B cell (primary cell): ENCODE measurements at regions not wholly inside any gene's neighbourhood (a gene's known extent, or its start where the extent isn't known, plus 50 kb on each side); places are given as distances from the start of the nearest gene placed in this dataset.

Experiments
- ATAC-seq: fragments of 200-7000 bp; cut with Tn5 transposase; one replicate; pipeline ENCODE4 v1.10.0; 2021; ENCODE audit warnings: low read depth, mild to moderate bottlenecking, moderate number of reproducible peaks, moderate library complexity
- CTCF ChIA-PET: fragments of 350-600 bp; sonication (Branson Sonifier 250); formaldehyde crosslinking; loops from one replicate; lab custom pipeline; 2021; ENCODE audit warnings: antibody characterized with exemption, inconsistent platforms; lab: Charles Lee
- POLR2A ChIA-PET: fragments of 350-600 bp; sonication (Branson Sonifier 250); formaldehyde crosslinking; loops from one replicate; lab custom pipeline; 2021; ENCODE audit warnings: antibody characterized with exemption; lab: Charles Lee
- DNase-seq: peaks from one replicate; pipeline ENCODE4 v3.0.0; 2013
- H2AFZ ChIP-seq: 2 replicates; pipeline ENCODE4 v1.6.1; 2012; ENCODE audit warnings: mild to moderate bottlenecking, low read depth, low read length; ENCODE audit not compliant: insufficient read depth, poor library complexity, severe bottlenecking
- H3K27ac ChIP-seq, 2 donors: 1 replicate in 1 of 2; 2 replicates in 1 of 2; pipeline ENCODE4 v1.5.1; 2012 to 2013; ENCODE audit warnings: low read length in 2 of 2, mild to moderate bottlenecking in 2 of 2, moderate library complexity in 1 of 2
- H3K27me3 ChIP-seq, 4 experiments: fragments of 200-600 bp in 1 of 4; sonication (generic) in 1 of 4; replicated peaks in 1 of 4; 1 replicate in 2 of 4; 2 replicates in 2 of 4; pipeline versions ENCODE4 v1.6.1 to v1.7.0; 2013 to 2016; ENCODE audit warnings: low read length in 3 of 4, mild to moderate bottlenecking in 2 of 4, mixed read lengths in 1 of 4, moderate library complexity in 1 of 4; ENCODE audit not compliant: insufficient read depth in 4 of 4, control insufficient read depth in 3 of 4; ENCODE audit errors: control extremely low read depth in 1 of 4
- H3K36me3 ChIP-seq, 2 experiments: replicated peaks in 1 of 2; 1 replicate in 1 of 2; 2 replicates in 1 of 2; pipeline versions ENCODE4 v1.6.1 to v1.7.1; 2013; ENCODE audit warnings: low read length in 1 of 2; ENCODE audit not compliant: insufficient read depth in 2 of 2, control insufficient read depth in 1 of 2; ENCODE audit errors: control extremely low read depth in 1 of 2, extremely low read depth in 1 of 2
- H3K4me1 ChIP-seq, 2 donors: fragments of 200-600 bp in 1 of 2; sonication (generic) in 1 of 2; 1 replicate in 1 of 2; 2 replicates in 1 of 2; pipeline versions ENCODE4 v1.5.1 to v1.6.1; 2013 to 2017; ENCODE audit warnings: low read length in 2 of 2; ENCODE audit not compliant: control insufficient read depth in 2 of 2, insufficient read depth in 2 of 2
- H3K4me2 ChIP-seq: replicated peaks from 2 replicates; pipeline ENCODE3; 2012; ENCODE audit warnings: mild to moderate bottlenecking, low read depth, low read length; ENCODE audit not compliant: poor library complexity, severe bottlenecking
- H3K4me3 ChIP-seq, 5 experiments: fragments of 200-600 bp in 1 of 5; sonication (generic) in 1 of 5; 1 replicate in 3 of 5; 2 replicates in 2 of 5; pipeline versions ENCODE4 v1.5.1 to v1.7.0; 2011 to 2016; ENCODE audit warnings: low read length in 4 of 5, mild to moderate bottlenecking in 4 of 5, low read depth in 2 of 5, control low read depth in 1 of 5, moderate library complexity in 1 of 5; ENCODE audit not compliant: insufficient read depth in 1 of 5; ENCODE audit errors: control extremely low read depth in 1 of 5, extremely low read depth in 1 of 5
- H3K79me2 ChIP-seq: fragments of 200-600 bp; sonication (generic); one replicate; pipeline ENCODE4 v1.6.0; 2016; ENCODE audit warnings: low read length; ENCODE audit not compliant: control insufficient read depth, insufficient read depth
- H3K9ac ChIP-seq: fragments of 200-600 bp; sonication (generic); 2 replicates; pipeline ENCODE4 v1.6.1; 2017; ENCODE audit warnings: mild to moderate bottlenecking, low read length, moderate library complexity
- H3K9me3 ChIP-seq, 3 donors: one replicate each; pipeline versions ENCODE4 v1.6.1 to v1.7.1; 2013; ENCODE audit warnings: low read length in 2 of 3; ENCODE audit not compliant: control insufficient read depth in 2 of 3, insufficient read depth in 1 of 3; ENCODE audit errors: control extremely low read depth in 1 of 3
- H4K20me1 ChIP-seq: 2 replicates; pipeline ENCODE4 v1.6.0; 2012; ENCODE audit warnings: mild to moderate bottlenecking, low read length; ENCODE audit not compliant: insufficient read depth, control insufficient read depth, poor library complexity, severe bottlenecking
- H3K27ac Mint-ChIP-seq: one replicate; pipeline ENCODE4 v1.8.0; 2021; ENCODE audit warnings: mixed read lengths
- H3K27me3 Mint-ChIP-seq: one replicate; pipeline ENCODE4 v1.8.0; 2021; ENCODE audit warnings: mixed read lengths
- H3K4me1 Mint-ChIP-seq: one replicate; pipeline ENCODE4 v1.8.0; 2021; ENCODE audit warnings: mixed read lengths
- H3K4me3 Mint-ChIP-seq: one replicate; pipeline ENCODE4 v1.8.0; 2021; ENCODE audit warnings: mixed read lengths
- H3K9me3 Mint-ChIP-seq: one replicate; pipeline ENCODE4 v1.8.0; 2022; ENCODE audit warnings: mixed read lengths; ENCODE audit not compliant: insufficient read depth
- CTCF ChIP-seq: fragments of 200-600 bp; IDR thresholded peaks from one replicate; pipeline ENCODE4 v1.8.0; 2022; ENCODE audit warnings: antibody characterized with exemption, mild to moderate bottlenecking
- EZH2 ChIP-seq: IDR thresholded peaks from 2 replicates; pipeline ENCODE4 v1.6.1; 2012; ENCODE audit warnings: borderline replicate concordance, low read depth, mild to moderate bottlenecking, moderate library complexity, low read length; ENCODE audit not compliant: insufficient read depth, poor library complexity, severe bottlenecking
- WGBS: methylation state at CpG from one replicate; pipeline ENCODE4 v1.1.5; 2013; ENCODE audit warnings: missing lambda C conversion rate; ENCODE audit not compliant: insufficient coverage; 5-methylcytosine and 5-hydroxymethylcytosine counted together
- intact Hi-C: fragments of 100-400 bp; cut with micrococcal nuclease; formaldehyde crosslinking; loops from one replicate; pipeline ENCODE4 v1.10.0; 2022

- DNase-seq (no peak), ATAC-seq (no peak)
- Histone ChIP-seq H3K4me2 (no peak overlapping the region), H2AFZ (no peak overlapping the region), H3K4me1 (no peaks in the 10 kb centered on the region), H3K9ac (no peak overlapping the region), H3K4me3 (no peak overlapping the region), H3K36me3 (no peaks in the 10 kb centered on the region), H3K27me3 (no peaks in the 10 kb centered on the region), H3K79me2 (no peaks in the 10 kb centered on the region), H4K20me1 (no peaks in the 10 kb centered on the region), H3K27ac (no peak overlapping the region), H3K9me3 (peaks cover 0 to 2% (median 0%) of the 10 kb centered on the region in 3 donors)
- CTCF ChIA-PET = no interaction called here
- WGBS = 89% methylated on average over 1 of the region's 2 CpGs
- Mint-ChIP-seq H3K4me3 (no peak overlapping the region), H3K27ac (no peak overlapping the region), H3K4me1 (no peaks in the 10 kb centered on the region), H3K9me3 (no peaks in the 10 kb centered on the region), H3K27me3 (no peaks in the 10 kb centered on the region)
- POLR2A ChIA-PET = no interaction called here
- TF ChIP-seq CTCF (no peak), EZH2 (no peak)
- intact Hi-C loops = no loop called here
These were observed 290.5 kb downstream of the NUAK1 start for GRCh38 chr12:105848286-105848685.

DNA sequence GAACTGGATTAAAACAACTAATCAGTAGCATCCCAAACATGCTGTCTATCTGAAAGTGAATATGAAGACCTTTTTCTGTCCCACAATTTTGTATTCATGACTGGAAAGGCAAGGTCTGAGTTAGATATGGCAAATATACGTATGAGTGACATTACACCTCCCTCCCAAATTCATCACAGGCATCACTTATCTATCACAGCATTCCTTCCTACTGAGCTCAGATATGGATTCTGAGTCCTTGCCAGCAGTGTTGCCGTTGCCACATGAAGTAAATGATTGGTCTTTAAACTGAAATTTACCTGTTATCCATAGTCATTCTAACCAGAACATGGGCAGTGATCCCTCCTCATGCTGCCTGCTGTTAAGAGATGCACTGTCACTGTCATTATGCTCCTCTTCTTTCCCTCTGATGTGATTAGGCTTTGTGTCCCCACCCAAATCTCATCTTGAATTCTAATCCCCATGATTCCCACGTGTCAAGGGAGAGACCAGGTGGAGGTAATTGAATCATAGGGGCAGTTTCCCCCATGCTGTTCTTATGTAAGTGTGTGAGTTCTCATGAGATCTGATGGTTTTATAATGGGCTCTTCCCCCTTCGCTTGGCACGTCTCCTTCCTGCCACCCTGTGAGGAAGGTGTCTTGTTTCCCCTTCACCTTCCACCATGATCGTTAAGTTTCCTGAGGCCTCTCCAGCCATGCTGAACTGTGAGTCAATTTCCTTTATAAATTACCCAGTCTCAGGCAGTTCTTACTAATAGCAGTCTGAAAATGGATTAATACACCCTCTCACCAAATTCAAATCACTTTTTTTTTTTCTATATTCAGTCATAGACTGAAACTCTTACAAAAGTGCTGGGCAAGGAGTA lies 288.4 kb downstream of the NUAK1 start:
- no peaks in the 10 kb centered on the region for H3K36me3 ChIP-seq
- H3K79me2 ChIP-seq = no peaks in the 10 kb centered on the region
- H3K4me2 ChIP-seq = no peak overlapping the region
- H3K4me1 Mint-ChIP-seq = no peaks in the 10 kb centered on the region
- no peak for DNase-seq
- intact Hi-C loops = no loop called here
- ChIA-PET CTCF (no interaction called here), POLR2A (no interaction called here)
- no peak overlapping the region for H3K9ac ChIP-seq
- no peaks in the 10 kb centered on the region for H3K27me3 Mint-ChIP-seq
- 47% methylated on average over 2 of the region's 6 CpGs for WGBS
- H3K27ac ChIP-seq = no peak overlapping the region
- no peaks in the 10 kb centered on the region for H4K20me1 ChIP-seq
- no peaks in the 10 kb centered on the region for H3K9me3 Mint-ChIP-seq
- no peak for ATAC-seq
- no peak overlapping the region for H3K4me3 Mint-ChIP-seq
- H3K9me3 ChIP-seq = peaks cover 0 to 2% (median 0%) of the 10 kb centered on the region in 3 donors
- TF ChIP-seq CTCF = no peak
- TF ChIP-seq EZH2 = no peak
- no peak overlapping the region for H3K27ac Mint-ChIP-seq
- H2AFZ ChIP-seq = no peak overlapping the region
- H3K4me1 ChIP-seq = no peaks in the 10 kb centered on the region
- H3K27me3 ChIP-seq = no peaks in the 10 kb centered on the region
- no peak overlapping the region for H3K4me3 ChIP-seq
